SK-N-SH treated with all-trans-retinoic acid at 6 μM for 48 hours (cell line): ENCODE measurements at regions not wholly inside any gene's neighbourhood (a gene's known extent, or its start where the extent isn't known, plus 50 kb on each side); places are given as distances from the start of the nearest gene placed in this dataset.

Source experiments
- SNAI2 ChIP-seq: fragments of 250-450 bp; sonication (Bioruptor Pico); IDR thresholded peaks from 2 replicates; pipeline ENCODE4 v1.5.0; 2020; ENCODE audit warnings: mild to moderate bottlenecking, moderate library complexity
- ZNF70 ChIP-seq: fragments of 450-650 bp; formaldehyde crosslinking; IDR thresholded peaks from 2 replicates; pipeline ENCODE4 v1.5.0; 2020; ENCODE audit warnings: mild to moderate bottlenecking, moderate library complexity
- ZNF8 ChIP-seq: fragments of 450-650 bp; formaldehyde crosslinking; IDR thresholded peaks from 2 replicates; pipeline ENCODE4 v1.5.0; 2020; ENCODE audit warnings: mild to moderate bottlenecking, moderate library complexity

GRCh38 chr6:113488061-113488460 is 369.1 kb upstream of the MARCKS start:
- TF ChIP-seq SNAI2 (no peak), ZNF70 (CRISPR knock-in tag) (no peak), ZNF8 (no peak)
